ENCODE measurements at regions not wholly inside any gene's neighbourhood (a gene's known extent, or its start where the extent isn't known, plus 50 kb on each side); places are given as distances from the start of the nearest gene placed in this dataset.

DNA sequence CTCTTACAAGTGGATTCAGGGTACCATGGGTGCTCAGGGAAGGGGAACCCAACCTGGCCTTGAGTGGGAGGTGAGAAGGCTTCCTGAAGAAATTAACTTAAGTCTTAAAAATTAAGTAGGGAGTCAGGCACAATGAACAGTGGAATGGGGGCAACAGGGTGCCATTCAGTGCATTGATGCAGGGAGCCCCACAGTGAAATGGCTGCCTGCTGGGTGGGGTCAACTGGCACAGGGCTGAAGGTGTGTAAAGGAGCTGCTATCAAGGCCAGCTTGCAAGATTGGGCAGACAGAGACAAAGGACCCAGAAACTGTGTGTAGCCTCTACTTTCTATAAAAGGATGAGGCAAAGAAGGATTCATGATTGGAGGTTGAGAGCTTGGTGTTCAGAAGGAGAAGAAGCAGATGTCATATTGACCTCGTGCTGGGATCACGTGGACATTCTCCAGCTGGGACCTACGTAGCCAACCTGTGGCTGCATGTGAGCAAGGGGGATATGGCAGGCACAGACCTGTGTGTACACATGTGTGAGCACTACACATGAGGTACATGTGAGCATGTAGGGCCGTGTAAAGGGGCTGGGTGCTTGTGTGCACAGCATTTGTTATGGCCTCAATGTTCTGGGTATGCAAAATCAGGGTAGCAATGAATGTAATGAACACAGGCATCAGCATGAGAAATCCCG lies 209.5 kb upstream of the HAAO start:
- TF ChIP-seq CTCF (IDR thresholded peaks at IDR 0.05), result no peak
- TF ChIP-seq EP300 (IDR thresholded peaks at IDR 0.05), result no peak
- no peak for TF ChIP-seq POLR2A (IDR thresholded peaks at IDR 0.05)

Data from tibial nerve (tissue), 4 donors.